ENCODE measurements at regions not wholly inside any gene's neighbourhood (a gene's known extent, or its start where the extent isn't known, plus 50 kb on each side); places are given as distances from the start of the nearest gene placed in this dataset.

DNA sequence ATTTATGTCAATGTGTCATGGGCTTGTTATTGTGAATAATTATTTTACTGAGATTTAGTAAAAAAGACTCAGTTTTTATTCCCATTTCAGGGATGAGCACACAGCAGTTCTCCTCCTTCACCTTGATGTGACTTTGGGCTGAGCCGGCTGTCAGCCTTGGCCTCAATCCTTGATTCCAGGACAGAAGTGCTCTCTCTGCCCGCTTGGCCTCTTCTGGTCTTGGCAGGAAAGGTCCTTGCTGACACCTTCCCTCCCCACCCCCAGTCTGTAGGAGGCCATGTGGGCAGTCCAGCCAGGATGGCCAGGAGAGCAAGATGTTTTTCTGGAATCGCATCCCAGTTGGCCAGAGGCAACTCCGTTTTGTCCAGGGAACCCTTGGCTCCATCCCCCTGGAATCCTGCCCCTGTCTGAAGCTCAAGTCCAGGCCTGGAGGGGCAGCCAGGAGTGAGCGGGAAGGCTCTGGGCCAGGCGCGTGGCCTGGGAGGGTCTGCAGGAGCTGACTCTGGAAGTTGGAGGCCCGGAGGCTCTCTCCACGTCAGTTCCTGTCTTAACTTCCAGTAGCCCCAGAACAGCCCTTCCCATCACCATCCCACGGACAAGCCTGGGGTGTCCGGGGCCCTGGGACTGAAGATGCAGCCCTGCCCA, 100.9 kb downstream of the PDGFA start:
- Histone ChIP-seq H3K27me3 (ENCODE audit: insufficient read depth, low read length) (no peaks in the 10 kb centered on the region), H4K91ac (ENCODE audit: insufficient read length, low read depth, low read length) (no peak overlapping the region)
- H3K27ac Mint-ChIP-seq: no peak overlapping the region

More for the DNA sequence above, 100.9 kb downstream of the PDGFA start:
- no peaks in the 10 kb centered on the region for H3K4me1 ChIP-seq (ENCODE audit: insufficient read depth, low read length)
- H3K9ac ChIP-seq (ENCODE audit: extremely low read depth, insufficient read length, low read length): no peak overlapping the region
- H3K27ac ChIP-seq (ENCODE audit: insufficient read length, low read depth, low read length): no peak overlapping the region
- H2BK120ac ChIP-seq (ENCODE audit: low read depth, low read length, poor library complexity, severe bottlenecking): no peak overlapping the region
- Mint-ChIP-seq H3K27me3 (ENCODE audit: low read depth) (peaks cover 10% of the 10 kb centered on the region), H3K9me3 (peaks cover 12 to 13% of the 10 kb centered on the region in 2 experiments), H3K36me3 (ENCODE audit: insufficient read depth in 1 of 3, low read depth in 3 of 3) (peaks cover 3 to 12% (median 5%) of the 10 kb centered on the region in 3 experiments; a peak in 5 of 7 replicates), H3K4me3 (no peak overlapping the region), H3K4me1 (peaks cover 2 to 10% of the 10 kb centered on the region in 2 experiments)
- H3K9me3 ChIP-seq (ENCODE audit: control insufficient read depth, low read depth, low read length): no peaks in the 10 kb centered on the region
- H2BK5ac ChIP-seq (ENCODE audit: insufficient read length, low read length): no peak overlapping the region
- H4K8ac ChIP-seq (replicated peaks; ENCODE audit: insufficient read length, low read depth, low read length): no peak overlapping the region
- no peak overlapping the region for H3T11ph ChIP-seq (ENCODE audit: low read length)
- H2AFZ ChIP-seq (ENCODE audit: low read length): no peak overlapping the region
- no peaks in the 10 kb centered on the region for H3K23me2 ChIP-seq (ENCODE audit: insufficient read length, low read depth, low read length, poor library complexity, severe bottlenecking)
- no CpG with 5 or more reads among the region's 11 CpGs for WGBS (ENCODE audit: extremely low coverage, insufficient read length, low lambda C conversion rate)
- no peak overlapping the region for H3K23ac ChIP-seq (ENCODE audit: insufficient read length, low read depth, low read length)
- H2BK12ac ChIP-seq (ENCODE audit: insufficient read length, low read depth, low read length): no peak overlapping the region
- H4K5ac ChIP-seq (ENCODE audit: insufficient read length, low read depth, low read length): no peak overlapping the region
- no peak overlapping the region for H3K4me2 ChIP-seq (ENCODE audit: insufficient read depth, insufficient read length, low read length)
- H3K79me2 ChIP-seq (ENCODE audit: insufficient read depth, low read length): no peaks in the 10 kb centered on the region
- DNase-seq: no peak
- H3K79me1 ChIP-seq (ENCODE audit: insufficient read depth, low read depth, low read length, poor library complexity, severe bottlenecking): no peaks in the 10 kb centered on the region
- H2BK20ac ChIP-seq (ENCODE audit: low read depth, low read length, poor library complexity, severe bottlenecking): no peak overlapping the region
- no peak overlapping the region for H3K4ac ChIP-seq (ENCODE audit: low read depth, low read length)
- H3K18ac ChIP-seq (ENCODE audit: insufficient read length, low read depth, low read length): no peak overlapping the region
- no peak overlapping the region for H3K14ac ChIP-seq (ENCODE audit: insufficient read depth, low read length)
- no peak overlapping the region for H3K56ac ChIP-seq (ENCODE audit: insufficient read length, low read depth, low read length)
- no peaks in the 10 kb centered on the region for H4K20me1 ChIP-seq (ENCODE audit: control insufficient read depth, insufficient read depth, insufficient read length)
- TF ChIP-seq, protein P1, sequence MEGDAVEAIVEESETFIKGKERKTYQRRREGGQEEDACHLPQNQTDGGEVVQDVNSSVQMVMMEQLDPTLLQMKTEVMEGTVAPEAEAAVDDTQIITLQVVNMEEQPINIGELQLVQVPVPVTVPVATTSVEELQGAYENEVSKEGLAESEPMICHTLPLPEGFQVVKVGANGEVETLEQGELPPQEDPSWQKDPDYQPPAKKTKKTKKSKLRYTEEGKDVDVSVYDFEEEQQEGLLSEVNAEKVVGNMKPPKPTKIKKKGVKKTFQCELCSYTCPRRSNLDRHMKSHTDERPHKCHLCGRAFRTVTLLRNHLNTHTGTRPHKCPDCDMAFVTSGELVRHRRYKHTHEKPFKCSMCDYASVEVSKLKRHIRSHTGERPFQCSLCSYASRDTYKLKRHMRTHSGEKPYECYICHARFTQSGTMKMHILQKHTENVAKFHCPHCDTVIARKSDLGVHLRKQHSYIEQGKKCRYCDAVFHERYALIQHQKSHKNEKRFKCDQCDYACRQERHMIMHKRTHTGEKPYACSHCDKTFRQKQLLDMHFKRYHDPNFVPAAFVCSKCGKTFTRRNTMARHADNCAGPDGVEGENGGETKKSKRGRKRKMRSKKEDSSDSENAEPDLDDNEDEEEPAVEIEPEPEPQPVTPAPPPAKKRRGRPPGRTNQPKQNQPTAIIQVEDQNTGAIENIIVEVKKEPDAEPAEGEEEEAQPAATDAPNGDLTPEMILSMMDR (conservative IDR thresholded peaks at IDR 0.05): no peak
- peak overlapping the region; percentile 75; the same call in 1 of the 2 replicates for H2BK15ac ChIP-seq (ENCODE audit: low read depth, low read length)
- no peak overlapping the region for H2AK5ac ChIP-seq (ENCODE audit: insufficient read length, low read length)
